GM19043 (cell line): ENCODE measurements at regions not wholly inside any gene's neighbourhood (a gene's known extent, or its start where the extent isn't known, plus 50 kb on each side); places are given as distances from the start of the nearest gene placed in this dataset.
"Not testable (repeated sequence)": the region's sequence is repeated elsewhere in the genome, so short reads cannot be mapped to it uniquely, and the experiment has no call there.

Experiments
- ATAC-seq: cut with Tn5 transposase; IDR thresholded peaks from one replicate; pipeline ENCODE4 v1.9.1; 2021; ENCODE audit warnings: low read depth; ENCODE audit not compliant: unreplicated experiment

DNA sequence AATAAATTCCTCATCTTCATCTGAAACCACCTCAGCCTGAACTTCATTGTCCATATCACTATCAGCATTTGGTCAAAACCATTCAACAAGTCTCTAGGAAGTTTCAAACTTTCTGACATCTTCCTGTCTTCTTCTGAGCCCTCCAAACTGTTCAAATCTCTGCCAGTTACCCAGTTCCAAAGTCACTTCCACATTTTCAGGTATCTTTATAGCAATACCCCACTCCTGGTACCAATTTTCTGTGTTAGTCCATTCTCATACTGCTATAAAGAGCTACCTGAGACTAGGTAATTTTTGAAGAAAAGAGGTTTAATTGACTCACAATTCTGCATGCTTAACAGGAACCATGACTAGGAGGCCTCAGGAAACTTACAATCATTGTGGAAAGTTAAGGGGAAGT lies 250.4 kb downstream of the SLITRK6 start:
- ATAC-seq = not testable (repeated sequence)

DNA sequence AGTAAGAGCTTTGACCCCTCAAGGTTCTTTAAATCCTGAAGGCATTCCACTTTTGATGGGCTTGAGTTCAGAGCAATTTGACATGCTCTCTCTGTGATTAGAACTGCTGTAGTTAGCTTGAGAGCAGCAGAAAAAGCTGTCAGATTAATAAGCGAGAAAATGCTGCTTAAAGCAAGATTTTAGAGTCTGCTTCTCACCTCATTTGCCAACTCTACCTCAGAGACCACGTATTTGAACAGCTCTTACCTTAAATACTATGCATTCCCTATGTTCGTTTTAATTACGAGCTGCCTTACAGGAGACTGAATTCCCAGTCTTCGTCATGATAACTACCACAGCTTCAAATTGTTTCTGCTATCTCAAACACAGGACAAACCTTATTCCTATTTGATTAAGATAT lies 253.4 kb downstream of the SLITRK6 start:
- no peak for ATAC-seq

DNA sequence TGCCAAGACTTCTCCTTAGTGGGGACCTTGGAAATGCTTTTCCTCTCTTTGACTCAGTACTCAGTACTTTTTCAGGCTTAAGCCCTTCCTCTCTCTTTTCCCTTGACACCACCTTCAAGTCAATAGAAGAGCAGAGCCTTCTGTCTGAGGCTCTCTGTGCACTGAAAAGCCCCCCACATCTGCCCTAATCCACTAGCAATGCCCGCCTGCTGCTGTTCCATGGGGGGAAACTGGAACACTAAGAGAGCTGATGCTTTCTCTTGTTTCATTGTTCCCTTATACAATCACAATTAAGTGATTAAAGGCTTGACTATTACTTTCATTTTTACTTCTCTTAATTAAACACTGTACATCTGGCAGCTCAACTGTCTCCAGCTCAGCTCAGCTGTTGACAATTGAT lies 254.5 kb downstream of the SLITRK6 start:
- ATAC-seq = no peak

DNA sequence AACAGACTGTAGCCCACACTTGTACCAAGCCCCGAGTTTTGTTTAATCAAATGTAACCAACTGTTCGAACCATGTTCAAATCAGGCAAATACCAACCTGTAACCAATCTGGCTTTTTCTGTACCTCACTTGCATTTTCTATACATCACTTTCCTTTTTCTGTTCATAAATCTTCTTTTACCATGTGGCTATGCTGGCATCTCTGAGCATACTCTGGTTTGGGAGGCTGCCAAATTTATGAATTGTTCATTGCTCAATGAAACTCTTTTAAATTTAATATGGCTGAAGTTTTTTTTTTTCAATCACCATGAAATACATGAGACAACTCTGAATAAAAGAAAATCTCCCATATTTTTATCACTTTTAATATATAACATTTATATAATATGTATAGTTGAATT lies 256.1 kb downstream of the SLITRK6 start:
- no peak for ATAC-seq

DNA sequence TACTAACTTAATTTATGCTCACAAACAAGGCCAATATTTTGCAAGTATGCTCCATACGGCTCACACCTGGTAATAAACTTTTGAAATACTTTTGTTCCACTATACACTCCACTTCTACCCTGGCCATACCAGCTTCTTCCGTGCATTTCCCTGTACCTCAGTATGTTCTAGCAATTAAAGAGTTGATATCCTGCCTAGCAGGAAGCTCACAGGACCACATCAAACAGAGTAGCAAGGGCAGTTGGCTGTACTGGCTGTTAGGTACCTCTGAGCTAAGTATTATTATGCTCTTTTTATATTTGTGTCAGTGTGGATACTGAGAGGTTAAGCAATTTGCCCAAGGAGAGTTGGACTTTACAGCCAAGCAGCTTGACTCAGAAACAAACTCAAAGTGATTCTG lies 257.7 kb downstream of the SLITRK6 start:
- ATAC-seq = no peak

DNA sequence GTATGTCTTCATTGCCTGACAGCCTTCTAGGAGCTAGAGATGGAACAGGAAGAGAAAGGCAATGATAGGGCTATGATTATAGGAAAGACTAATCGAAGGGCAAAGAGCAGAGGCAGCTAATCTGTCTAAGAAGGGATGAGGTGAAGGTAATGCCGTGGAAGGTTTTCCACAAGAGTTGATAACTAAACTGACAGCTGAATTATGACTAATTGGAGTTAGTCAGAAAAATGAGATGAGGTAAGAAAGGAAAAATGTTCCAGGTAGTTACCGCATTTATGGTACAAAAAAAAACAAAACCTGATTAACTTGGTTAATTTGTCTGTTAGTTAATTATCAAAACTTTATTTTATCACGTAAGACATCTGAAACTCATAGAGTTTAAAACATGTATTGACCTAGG lies 260.3 kb downstream of the SLITRK6 start:
- no peak for ATAC-seq

DNA sequence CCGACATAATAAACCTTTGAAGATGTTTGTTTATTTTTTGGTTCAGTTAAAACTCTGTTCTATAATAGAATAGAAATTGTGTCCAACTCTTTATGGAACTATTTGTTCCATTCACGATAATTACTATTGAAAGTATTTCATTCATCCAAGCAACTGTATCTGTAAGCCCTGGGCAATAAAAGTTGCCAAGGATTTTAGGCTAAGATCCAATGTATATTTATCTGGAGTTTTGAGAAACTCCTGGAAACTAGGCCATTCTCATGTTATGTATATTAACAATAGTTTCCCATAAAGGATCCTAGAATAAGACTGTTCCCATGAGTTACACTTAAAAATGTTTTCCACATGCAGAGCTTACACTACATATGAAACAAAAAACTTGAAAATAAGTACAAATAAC lies 261.6 kb downstream of the SLITRK6 start:
- ATAC-seq = no peak

DNA sequence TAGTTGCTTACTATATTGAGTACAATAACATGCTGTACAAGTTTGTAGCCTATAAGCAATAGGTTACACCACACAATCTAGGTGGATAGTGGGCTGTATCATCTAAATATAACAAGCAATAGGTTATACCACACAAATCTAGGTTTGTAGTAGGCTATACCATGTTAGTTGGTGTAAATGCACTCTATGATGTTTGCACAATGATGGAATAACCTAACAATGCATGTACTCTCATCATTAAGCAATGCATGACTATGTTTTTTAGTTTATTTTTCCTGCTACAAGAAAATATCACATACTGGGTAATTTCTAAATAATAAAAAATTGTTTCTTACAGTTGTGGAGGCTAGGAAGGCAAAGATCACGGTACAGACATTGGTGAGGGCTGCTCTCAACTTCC lies 262.5 kb downstream of the SLITRK6 start:
- ATAC-seq = no peak

DNA sequence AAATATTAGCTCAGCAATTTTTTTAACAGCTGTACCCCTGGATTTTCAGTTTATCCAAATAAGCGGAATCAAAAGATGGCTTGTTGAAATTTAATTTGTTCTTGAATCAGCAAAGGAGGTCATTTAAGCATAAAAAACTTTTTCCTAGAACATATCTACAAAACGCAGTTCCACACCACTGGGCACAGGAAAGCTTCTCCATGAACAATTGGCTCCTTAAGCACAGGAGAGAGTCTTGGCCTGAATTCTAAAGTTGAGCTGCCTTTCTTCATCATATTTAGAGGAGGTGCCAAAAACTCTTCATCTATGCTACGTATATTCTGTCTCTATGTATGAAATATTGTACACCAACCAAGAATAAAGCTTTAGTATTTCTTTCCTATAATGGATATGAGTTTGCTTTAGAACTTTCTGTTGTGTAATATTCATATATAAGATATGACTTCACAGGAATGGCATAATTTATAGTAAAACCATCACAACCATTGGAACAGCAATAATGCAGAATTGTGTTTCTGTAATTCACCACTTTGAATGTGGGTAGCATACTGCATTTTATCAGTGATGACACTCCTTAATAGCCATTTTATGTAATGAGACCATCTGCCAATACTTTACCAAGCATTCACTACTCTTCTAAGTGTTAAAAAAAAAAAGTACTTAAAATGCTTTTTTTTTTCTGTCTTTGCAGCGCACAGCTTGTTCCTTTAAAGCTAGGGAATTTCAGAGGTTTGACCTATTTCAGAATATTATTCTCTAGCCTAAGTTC lies 263.7 kb downstream of the SLITRK6 start:
- no peak for ATAC-seq

DNA sequence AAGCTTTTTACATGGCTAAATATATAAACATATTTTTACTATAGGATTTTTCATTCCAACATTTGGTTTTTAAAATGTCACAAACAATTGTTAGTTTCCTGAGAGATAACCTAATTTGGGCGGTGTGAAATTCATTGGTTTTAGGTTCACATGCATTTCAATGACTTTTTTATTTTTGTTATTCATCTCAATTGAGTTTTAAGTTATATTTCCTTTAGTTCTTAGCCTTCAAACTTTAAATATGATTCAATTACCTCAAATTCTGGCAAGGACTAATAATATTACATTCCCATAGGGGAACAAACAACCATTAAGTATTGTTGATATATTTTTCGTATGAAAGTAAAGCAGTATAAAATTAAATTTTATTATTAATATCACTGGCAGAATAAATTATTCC lies 265.3 kb downstream of the SLITRK6 start:
- no peak for ATAC-seq

DNA sequence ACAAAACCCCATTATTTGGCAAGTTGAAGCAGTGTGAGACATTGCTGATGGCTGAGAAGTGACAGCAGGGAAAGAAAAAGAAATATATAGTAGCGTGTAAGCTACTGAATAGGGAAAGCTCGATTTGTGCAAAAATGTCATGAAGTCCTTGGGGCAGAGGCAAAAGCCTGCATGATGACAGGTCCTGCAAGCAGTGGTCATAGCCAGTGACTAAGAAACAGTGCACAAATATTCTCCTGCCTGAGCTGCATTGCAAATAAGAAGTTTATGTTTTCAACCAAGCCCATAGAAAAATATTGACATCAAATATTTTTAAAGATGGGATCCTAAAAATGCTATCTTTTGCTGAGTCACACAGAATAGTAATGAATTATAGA lies 270.0 kb downstream of the SLITRK6 start:
- no peak for ATAC-seq

DNA sequence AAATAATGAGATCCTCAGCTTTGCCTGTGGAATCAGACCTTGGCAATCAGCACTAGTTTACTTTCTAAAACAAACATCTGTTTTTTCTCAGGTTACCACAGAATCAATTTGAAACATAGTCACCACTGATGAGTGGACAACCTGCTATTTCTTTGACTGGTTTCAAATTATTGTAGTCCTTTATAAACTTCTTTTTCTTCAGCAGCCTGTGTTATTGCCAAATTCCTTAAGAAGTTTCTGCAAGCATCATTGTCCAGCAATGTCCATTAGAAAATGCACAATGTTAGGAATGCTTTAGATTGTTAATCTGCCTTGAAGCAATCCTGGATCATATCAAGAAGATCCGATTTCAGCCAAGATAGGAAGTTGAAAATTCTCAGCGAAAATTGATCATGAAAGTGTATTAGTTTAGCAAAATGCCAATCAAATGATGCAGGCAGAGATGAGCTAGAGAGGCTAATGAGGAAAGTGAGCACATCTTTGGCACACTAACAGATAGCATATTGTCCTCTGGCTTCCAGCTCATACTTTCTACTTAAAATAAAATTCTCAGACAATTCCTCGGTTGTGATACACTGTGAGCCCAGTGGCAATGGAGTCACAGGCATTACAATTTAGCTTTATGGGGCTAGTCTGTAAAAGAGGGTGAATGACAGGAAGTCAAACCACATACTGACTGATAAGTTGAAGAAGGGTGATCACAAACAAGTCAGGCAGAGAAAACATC lies 270.6 kb downstream of the SLITRK6 start:
- no peak for ATAC-seq

DNA sequence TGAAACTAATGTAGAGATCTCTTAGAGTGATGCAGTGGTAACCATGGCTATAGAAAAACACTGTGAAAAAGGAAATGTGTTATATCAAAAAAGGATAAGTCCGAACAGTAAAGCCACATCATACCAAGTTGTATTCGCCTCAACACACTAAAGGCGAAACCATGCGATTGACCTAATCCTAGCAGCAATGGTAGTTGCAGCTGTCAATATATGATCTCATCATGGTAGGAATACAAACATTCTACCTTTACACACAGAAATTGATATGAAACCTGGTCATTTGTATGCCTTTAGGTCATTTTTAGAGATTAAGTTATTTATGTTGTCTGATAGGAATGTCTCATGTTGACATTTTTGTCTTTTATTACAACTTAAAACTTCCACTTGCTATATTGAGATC lies 271.9 kb downstream of the SLITRK6 start:
- no peak for ATAC-seq

DNA sequence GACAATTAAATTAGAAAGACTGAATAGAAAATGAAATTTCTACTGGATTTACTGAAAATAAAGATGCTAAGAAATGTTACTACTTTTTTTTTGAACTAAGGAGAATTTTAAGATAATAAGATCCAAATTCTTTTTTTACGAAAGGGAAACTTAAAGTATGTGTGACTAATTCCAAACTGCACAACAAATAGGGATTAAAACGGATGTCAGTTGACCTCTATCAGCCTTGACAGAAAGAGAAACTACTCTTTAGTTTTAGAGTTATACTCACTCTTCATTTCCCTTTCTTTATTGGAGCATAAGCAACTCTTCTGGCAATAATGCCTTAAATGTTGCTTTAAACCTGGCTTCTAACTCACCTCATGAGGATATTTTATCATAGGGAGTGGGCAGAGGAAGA lies 273.8 kb downstream of the SLITRK6 start:
- ATAC-seq = no peak

DNA sequence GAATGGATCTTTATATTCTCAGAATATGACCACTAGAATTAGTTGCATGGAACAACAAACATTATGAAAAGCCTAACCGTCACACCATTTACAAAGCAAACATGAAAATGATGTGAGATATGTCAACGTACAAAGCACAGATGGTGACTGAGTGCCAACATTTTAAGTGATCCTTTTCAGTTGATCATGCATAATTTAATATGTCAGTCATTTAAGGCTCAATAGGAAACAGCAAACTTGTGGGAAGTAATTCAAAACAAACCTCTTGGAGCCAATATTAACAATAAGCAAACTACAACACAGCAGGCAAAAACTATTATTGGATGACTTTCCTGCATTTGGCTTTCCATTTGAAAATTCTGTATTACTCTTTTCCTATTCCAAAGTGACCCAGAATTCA lies 277.6 kb downstream of the SLITRK6 start:
- no peak for ATAC-seq

DNA sequence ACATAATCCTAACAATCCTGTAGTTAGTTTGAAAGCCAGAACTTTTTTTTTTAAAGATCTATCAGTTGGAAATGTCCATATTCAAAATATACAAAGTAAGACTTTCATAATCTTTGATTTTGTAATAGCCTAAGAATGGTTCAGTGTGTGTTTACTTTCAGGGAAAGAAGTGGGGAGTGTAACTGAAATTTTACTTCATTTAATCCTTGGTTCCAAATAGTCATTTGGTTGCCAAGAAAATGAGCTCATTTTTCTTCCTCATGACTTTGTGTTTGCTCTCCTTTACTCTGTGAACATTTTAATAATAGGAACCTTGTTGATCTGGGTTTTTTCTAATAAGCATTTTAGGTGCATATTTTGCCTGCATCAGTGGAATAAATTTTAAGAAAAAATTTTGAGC lies 278.8 kb downstream of the SLITRK6 start:
- no peak for ATAC-seq

DNA sequence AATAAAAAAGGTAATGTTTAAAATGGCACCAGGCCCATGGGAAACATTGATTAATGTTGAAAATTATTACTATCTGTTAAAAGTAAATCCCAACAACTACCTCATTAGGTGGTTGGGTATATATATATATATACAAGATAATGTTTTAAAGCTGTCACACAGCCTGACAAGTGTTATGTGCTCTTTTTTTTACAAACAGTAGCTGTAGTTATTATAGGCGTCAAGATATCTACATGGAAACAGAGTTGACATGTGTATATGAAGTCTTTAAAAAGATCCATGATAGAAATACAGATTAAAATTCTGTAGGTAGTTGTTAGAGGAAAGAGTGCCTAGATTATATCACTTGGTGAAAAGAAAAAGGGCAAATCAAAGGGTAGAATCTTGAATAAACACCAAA lies 279.9 kb downstream of the SLITRK6 start:
- ATAC-seq = no peak

DNA sequence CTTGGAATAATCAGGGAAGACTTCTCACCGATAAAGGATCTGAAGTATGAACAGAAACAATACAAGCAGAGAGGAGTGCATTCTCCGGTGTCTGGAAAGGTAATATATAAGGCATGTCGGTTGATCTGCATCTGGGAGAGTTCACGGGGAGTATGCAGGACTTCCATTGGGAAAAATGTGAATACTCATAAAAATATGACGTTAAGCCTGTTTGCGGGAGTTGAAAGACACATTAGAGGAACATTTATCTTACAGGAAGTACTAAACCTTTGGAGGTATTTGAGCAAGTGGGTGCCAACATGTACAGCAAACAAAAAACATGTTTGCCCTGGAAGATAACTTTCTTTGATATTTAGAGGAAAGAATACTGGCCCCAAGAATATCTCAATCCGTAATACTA lies 286.8 kb downstream of the SLITRK6 start:
- ATAC-seq = no peak

DNA sequence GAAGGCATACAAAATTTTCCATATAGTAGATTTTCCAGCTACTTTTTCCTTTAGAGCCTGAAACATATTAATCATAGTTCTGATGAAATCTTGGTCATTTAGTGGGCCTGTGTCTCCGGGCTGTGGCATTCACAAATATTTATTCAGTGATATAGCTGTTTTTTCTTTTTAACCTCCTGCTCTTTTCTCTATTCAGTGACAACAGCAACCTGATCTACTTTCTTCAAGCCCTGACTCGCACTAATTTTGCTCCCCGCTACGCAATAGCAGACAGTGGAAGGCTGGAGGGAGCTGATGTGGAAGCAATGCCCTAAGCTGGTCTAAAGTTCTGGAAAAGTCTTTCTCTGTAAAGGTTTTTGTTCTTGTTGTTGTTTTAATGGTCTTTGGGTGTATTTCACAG lies 289.7 kb downstream of the SLITRK6 start:
- ATAC-seq = no peak

DNA sequence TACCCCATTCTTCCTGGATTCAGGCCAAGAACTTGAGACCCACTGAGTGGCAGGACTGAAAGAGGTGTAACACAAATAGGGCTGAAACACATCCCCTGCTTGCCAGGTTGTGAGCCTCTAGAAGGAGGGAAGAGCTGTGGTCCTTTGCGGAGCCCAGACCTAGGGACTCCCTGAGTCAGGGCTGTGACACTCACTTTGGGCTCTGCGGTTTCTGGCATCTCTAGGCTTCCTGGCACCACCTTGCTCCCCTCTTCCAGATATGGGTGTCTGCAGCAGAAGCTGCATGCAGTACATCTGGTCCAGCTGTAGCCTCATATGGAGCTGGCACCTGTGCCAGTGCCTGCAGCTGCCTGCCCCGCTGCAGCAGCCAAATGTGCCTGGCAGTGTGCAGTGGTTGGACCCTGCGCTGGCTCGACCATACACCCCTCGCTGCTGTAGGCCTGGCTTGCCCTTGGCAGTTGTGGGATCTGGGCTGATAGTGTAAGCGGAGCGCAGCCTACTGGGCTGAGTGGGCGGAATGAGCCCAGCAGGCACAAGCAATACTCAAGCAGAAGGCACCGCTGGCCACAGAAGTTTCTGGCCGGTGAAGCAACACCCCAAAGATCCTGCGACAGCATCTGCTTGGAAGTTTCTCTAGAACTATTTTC lies 290.4 kb downstream of the SLITRK6 start:
- ATAC-seq = no peak

DNA sequence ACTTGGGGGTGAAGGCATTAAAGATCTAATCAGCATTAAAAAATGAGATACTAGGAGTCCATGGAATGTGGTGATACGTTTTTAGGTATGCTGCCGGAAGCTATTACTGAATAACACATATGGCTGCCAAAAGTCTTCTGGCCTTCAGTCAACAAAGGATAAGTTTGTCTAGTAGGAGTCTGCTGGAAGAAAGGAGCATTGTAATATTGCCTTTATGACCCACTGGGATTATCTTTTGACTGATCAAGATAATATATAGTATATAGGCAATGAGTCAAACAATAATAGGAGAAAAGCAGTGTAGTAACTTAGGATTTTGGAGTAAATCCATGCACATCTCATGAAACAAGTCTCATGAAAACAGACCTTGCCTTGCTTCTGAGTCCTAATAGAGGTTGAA lies 295.4 kb downstream of the SLITRK6 start:
- no peak for ATAC-seq

DNA sequence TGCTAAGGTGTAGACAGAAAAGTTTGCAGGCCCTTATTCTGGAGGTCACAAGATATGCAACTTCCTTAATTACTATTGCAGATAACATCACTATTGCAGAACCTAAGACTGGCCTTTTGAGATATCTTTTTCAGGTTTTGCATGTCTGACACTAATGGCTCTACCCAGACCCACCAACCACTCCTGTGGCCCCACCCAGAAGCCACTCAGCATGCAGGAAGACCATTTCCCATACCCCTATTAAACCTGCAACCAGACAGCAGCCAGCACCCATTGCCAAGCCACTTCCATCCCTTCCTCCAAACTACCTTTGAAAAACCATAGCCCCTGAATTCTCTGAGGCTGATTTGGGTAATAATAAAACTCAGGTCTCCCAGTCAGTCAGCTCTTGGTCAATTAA lies 297.6 kb downstream of the SLITRK6 start:
- no peak for ATAC-seq
